GM12878 (cell line): ENCODE measurements at regions not wholly inside any gene's neighbourhood (a gene's known extent, or its start where the extent isn't known, plus 50 kb on each side); places are given as distances from the start of the nearest gene placed in this dataset.

Experiments used
- ATAC-seq: fragments of 200-7000 bp; cut with Tn5 transposase; 3 replicates; pipeline ENCODE4 v1.9.1; 2020; ENCODE audit warnings: mild to moderate bottlenecking, moderate library complexity
- BruUV-seq: library from RNA; stranded (reverse); fragments of 400-500 nt; replicated peaks from 2 replicates; lab custom pipeline; 2021; lab: Mats Ljungman, UMichigan
- CTCF ChIA-PET: fragments of 300-600 bp; sonication (Branson Sonifier 250); formaldehyde crosslinking; extraction: SDS; loops from one replicate; lab custom pipeline; 2021; ENCODE audit warnings: inconsistent platforms; lab: Yijun Ruan, JAX
- POLR2A ChIA-PET: fragments of 350-600 bp; formaldehyde crosslinking; extraction: SDS; loops from one replicate; lab custom pipeline; 2021; ENCODE audit warnings: inconsistent platforms; lab: Charles Lee
- RAD21 ChIA-PET: fragments of 300-600 bp; sonication (Branson Sonifier 250); formaldehyde crosslinking; loops from one replicate; lab custom pipeline; 2023; ENCODE audit warnings: antibody characterized with exemption; ENCODE audit not compliant: unreplicated experiment; lab: Charles Lee
- SMC1A ChIA-PET: fragments of 300-600 bp; sonication (Branson Sonifier 250); formaldehyde crosslinking; loops from one replicate; lab custom pipeline; 2023; ENCODE audit not compliant: unreplicated experiment, uncharacterized antibody; lab: Charles Lee
- DNase-seq: peaks from one replicate; pipeline ENCODE4 v3.0.0-alpha.2; 2011; ENCODE audit warnings: low read depth, low spot score
- FAIRE-seq: peaks from 3 replicates; lab custom pipeline; 2011; peaks lifted over from hg19 to GRCh38; lab: Jason Lieb, UNC
- H2AFZ ChIP-seq: 2 replicates; pipeline ENCODE4 v1.6.0; 2011; ENCODE audit warnings: low read depth, low read length, control low read depth; ENCODE audit not compliant: control insufficient read depth
- H3K27ac ChIP-seq: 2 replicates; pipeline ENCODE4 v1.5.1; 2011; ENCODE audit warnings: control low read depth; ENCODE audit not compliant: control insufficient read depth, insufficient read depth
- H3K27me3 ChIP-seq, 2 experiments: replicated peaks in 1 of 2; 2 replicates each; pipeline versions ENCODE4 v1.6.0 to v1.6.1; 2011; ENCODE audit warnings: low read length in 1 of 2; ENCODE audit not compliant: control insufficient read depth in 2 of 2, insufficient read depth in 2 of 2
- H3K36me3 ChIP-seq, 2 experiments: 2 replicates each; pipeline ENCODE4 v1.5.1; 2011; ENCODE audit warnings: low read length in 1 of 2; ENCODE audit not compliant: control insufficient read depth in 2 of 2, insufficient read depth in 2 of 2
- H3K4me1 ChIP-seq: 2 replicates; pipeline ENCODE4 v1.6.1; 2011; ENCODE audit warnings: mild to moderate bottlenecking, low read length, moderate library complexity, mixed read lengths; ENCODE audit not compliant: control insufficient read depth, insufficient read depth
- H3K4me2 ChIP-seq: 2 replicates; pipeline ENCODE4 v1.6.0; 2011; ENCODE audit warnings: control low read depth; ENCODE audit not compliant: control insufficient read depth, insufficient read depth
- H3K4me3 ChIP-seq: fragments of 200-600 bp; sonication (generic); 2 replicates; pipeline ENCODE4 v1.5.1; 2016
- H3K79me2 ChIP-seq: 2 replicates; pipeline ENCODE4 v1.6.0; 2011; ENCODE audit warnings: low read length; ENCODE audit not compliant: control insufficient read depth, insufficient read depth
- H3K9ac ChIP-seq: 2 replicates; pipeline ENCODE4 v1.8.0; 2011; ENCODE audit warnings: low read length, control low read depth, mixed read lengths; ENCODE audit not compliant: control insufficient read depth, insufficient read depth
- H3K9me3 ChIP-seq: replicated peaks from 3 replicates; pipeline ENCODE4 v1.5.1; 2011; ENCODE audit warnings: mild to moderate bottlenecking, low read length; ENCODE audit not compliant: control insufficient read depth, insufficient read depth
- H4K20me1 ChIP-seq: 2 replicates; pipeline ENCODE4 v1.6.0; 2011; ENCODE audit not compliant: control insufficient read depth, insufficient read depth
- BACH1 ChIP-seq: fragments of 450-650 bp; IDR thresholded peaks from 2 replicates; pipeline ENCODE4 v1.6.1; 2017; ENCODE audit warnings: mild to moderate bottlenecking, borderline replicate concordance
- BCL3 ChIP-seq: IDR thresholded peaks from 2 replicates; pipeline ENCODE4 v1.6.1; 2011; ENCODE audit warnings: borderline replicate concordance, low read depth, mild to moderate bottlenecking, moderate library complexity, low read length; ENCODE audit not compliant: insufficient read depth, poor library complexity, severe bottlenecking
- BHLHE40 ChIP-seq, 2 experiments: fragments of 450-650 bp in 1 of 2; IDR thresholded peaks; 2 replicates each; pipeline ENCODE4 v1.6.1; 2011 to 2017; ENCODE audit warnings: low read depth in 2 of 2, borderline replicate concordance in 1 of 2, improper control_type of control experiment in 1 of 2, low read length in 1 of 2, mild to moderate bottlenecking in 1 of 2
- CTCF ChIP-seq, 3 experiments: IDR thresholded peaks in 2 of 3; conservative IDR thresholded peaks in 1 of 3; 2 replicates each; pipeline ENCODE4 v1.5.1; 2011; ENCODE audit warnings: low read depth in 3 of 3, low read length in 3 of 3, mild to moderate bottlenecking in 3 of 3, control low read depth in 2 of 3, moderate library complexity in 2 of 3, inconsistent platforms in 1 of 3, mixed read lengths in 1 of 3; ENCODE audit not compliant: control insufficient read depth in 2 of 3, insufficient read depth in 1 of 3; ENCODE audit errors: extremely low read depth in 1 of 3
- CUX1 ChIP-seq: IDR thresholded peaks from 2 replicates; pipeline ENCODE4 v1.6.1; 2012; ENCODE audit warnings: improper control_type of control experiment, low read depth, low read length; ENCODE audit not compliant: insufficient replicate concordance
- NFYB ChIP-seq: IDR thresholded peaks from 2 replicates; pipeline ENCODE4 v1.6.1; 2011; ENCODE audit warnings: low read depth, mild to moderate bottlenecking, low read length, improper control_type of control experiment, moderate library complexity; ENCODE audit not compliant: insufficient read depth
- PML ChIP-seq: IDR thresholded peaks from 2 replicates; pipeline ENCODE4 v1.6.1; 2012; ENCODE audit warnings: low read length, inconsistent platforms
- TCF7 ChIP-seq: IDR thresholded peaks from 2 replicates; pipeline ENCODE4 v1.6.1; 2014; ENCODE audit warnings: antibody characterized with exemption, borderline replicate concordance
- YBX1 ChIP-seq: fragments of 450-650 bp; IDR thresholded peaks from 2 replicates; pipeline ENCODE4 v1.6.1; 2016; ENCODE audit warnings: antibody characterized with exemption
- WGBS: methylation state at CpG from one replicate; pipeline ENCODE4 v1.1.6; 2016; ENCODE audit warnings: low lambda C conversion rate; ENCODE audit not compliant: insufficient replicate concordance, insufficient coverage; ENCODE audit errors: missing lambda C conversion rate; 5-methylcytosine and 5-hydroxymethylcytosine counted together
- in situ Hi-C: fragments of 300-500 bp; cut with MboI; formaldehyde crosslinking; loops from 9 replicates; pipeline ENCODE4 v1.14.3; 2018; ENCODE audit warnings: mixed read lengths
- intact Hi-C: fragments of 100-400 bp; cut with micrococcal nuclease; formaldehyde crosslinking; loops from one replicate; pipeline ENCODE4 v1.14.2; 2022; ENCODE audit not compliant: unreplicated experiment
- TF ChIP-seq, protein P1 (sequence below): fragments of 450-650 bp; IDR thresholded peaks from 2 replicates; pipeline ENCODE4 v1.6.1; 2017; ENCODE audit warnings: low read depth, mild to moderate bottlenecking, moderate library complexity
- TF ChIP-seq, protein P2 (sequence below): IDR thresholded peaks from 2 replicates; pipeline ENCODE4 v1.6.1; 2012; ENCODE audit warnings: low read depth, low read length, improper control_type of control experiment

DNA sequence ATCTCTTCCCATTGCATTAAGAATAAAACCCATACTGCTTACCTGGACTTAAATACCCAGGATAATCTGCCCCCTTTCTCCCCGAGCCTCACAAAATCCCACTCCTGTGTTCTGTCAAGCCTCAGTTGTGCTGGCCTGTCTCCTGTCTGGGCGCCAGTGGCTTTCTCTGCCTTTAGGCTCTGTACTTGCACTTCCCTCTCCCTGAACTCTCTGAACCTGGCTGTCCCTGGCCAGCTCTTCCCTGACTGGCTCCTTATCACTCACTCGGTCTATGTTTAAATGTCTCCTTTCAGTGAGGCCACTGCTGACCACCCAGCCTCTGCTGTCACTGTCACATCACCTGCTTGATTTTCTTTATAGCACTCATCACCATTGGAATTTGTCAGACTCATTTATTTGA is 382.7 kb upstream of the PPP2R3A start (continued):
- TF ChIP-seq CUX1 (no peak), BHLHE40 (IDR thresholded peaks at IDR 0.05; ENCODE audit: borderline replicate concordance in 1 of 2, low read depth in 2 of 2, low read length in 1 of 2) (no peak)

DNA sequence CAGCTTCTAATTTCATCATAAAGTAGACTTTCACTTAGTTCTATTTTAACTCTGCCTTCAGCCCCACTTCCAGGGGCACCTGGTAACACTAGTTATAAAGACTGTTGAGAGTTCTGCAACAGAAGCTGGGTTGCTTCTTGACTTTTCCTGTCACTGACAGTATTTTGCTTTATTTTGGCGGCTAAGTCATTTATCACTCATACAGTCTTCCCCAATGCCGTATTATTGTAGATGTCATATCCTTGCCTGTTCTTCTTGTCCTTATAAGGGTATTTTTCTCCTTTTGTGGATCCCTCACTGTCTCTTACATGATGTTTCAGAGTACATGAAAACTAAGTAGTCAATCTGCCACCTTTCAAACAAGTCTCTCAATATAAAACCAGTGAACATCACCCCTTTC is 369.0 kb upstream of the PPP2R3A start:
- no peaks in the 10 kb centered on the region for H3K4me1 ChIP-seq
- RAD21 ChIA-PET, result no interaction called here
- no peaks in the 10 kb centered on the region for H4K20me1 ChIP-seq
- no peaks in the 10 kb centered on the region for H3K9me3 ChIP-seq
- SMC1A ChIA-PET, result no interaction called here
- intact Hi-C loops (no loop called here), in situ Hi-C loops (no loop called here)
- ATAC-seq (no peak), DNase-seq (no peak), FAIRE-seq (no peak)
- POLR2A ChIA-PET, result no interaction called here
- no peak overlapping the region for H2AFZ ChIP-seq
- H3K4me2 ChIP-seq, result no peak overlapping the region
- H3K36me3 ChIP-seq, result no peaks in the 10 kb centered on the region
- no peak overlapping the region for H3K4me3 ChIP-seq
- WGBS, result 35% methylated on average over 2 of the region's 2 CpGs
- H3K79me2 ChIP-seq, result no peaks in the 10 kb centered on the region
- CTCF ChIA-PET, result no interaction called here
- no peak overlapping the region for H3K9ac ChIP-seq
- no TSS peak for BruUV-seq
- no peaks in the 10 kb centered on the region for H3K27me3 ChIP-seq
- no peak overlapping the region for H3K27ac ChIP-seq
- TF ChIP-seq CTCF (IDR thresholded peaks at IDR 0.05 in 2 of 3, conservative IDR thresholded peaks at IDR 0.05 in 1 of 3; ENCODE audit: control insufficient read depth in 2 of 3, extremely low read depth in 1 of 3, insufficient read depth in 1 of 3, low read depth in 3 of 3, low read length in 3 of 3), result no peak
- no peak for TF ChIP-seq BCL3
- TF ChIP-seq, protein P1, sequence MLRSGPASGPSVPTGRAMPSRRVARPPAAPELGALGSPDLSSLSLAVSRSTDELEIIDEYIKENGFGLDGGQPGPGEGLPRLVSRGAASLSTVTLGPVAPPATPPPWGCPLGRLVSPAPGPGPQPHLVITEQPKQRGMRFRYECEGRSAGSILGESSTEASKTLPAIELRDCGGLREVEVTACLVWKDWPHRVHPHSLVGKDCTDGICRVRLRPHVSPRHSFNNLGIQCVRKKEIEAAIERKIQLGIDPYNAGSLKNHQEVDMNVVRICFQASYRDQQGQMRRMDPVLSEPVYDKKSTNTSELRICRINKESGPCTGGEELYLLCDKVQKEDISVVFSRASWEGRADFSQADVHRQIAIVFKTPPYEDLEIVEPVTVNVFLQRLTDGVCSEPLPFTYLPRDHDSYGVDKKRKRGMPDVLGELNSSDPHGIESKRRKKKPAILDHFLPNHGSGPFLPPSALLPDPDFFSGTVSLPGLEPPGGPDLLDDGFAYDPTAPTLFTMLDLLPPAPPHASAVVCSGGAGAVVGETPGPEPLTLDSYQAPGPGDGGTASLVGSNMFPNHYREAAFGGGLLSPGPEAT, result no peak
- no peak for TF ChIP-seq NFYB
- no peak for TF ChIP-seq YBX1
- no peak for TF ChIP-seq BACH1
- TF ChIP-seq PML, result no peak
- TF ChIP-seq, protein P2, sequence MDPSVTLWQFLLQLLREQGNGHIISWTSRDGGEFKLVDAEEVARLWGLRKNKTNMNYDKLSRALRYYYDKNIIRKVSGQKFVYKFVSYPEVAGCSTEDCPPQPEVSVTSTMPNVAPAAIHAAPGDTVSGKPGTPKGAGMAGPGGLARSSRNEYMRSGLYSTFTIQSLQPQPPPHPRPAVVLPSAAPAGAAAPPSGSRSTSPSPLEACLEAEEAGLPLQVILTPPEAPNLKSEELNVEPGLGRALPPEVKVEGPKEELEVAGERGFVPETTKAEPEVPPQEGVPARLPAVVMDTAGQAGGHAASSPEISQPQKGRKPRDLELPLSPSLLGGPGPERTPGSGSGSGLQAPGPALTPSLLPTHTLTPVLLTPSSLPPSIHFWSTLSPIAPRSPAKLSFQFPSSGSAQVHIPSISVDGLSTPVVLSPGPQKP, result no peak
- TF ChIP-seq TCF7, result no peak
